ENCODE measurements at regions not wholly inside any gene's neighbourhood (a gene's known extent, or its start where the extent isn't known, plus 50 kb on each side); places are given as distances from the start of the nearest gene placed in this dataset.

DNA sequence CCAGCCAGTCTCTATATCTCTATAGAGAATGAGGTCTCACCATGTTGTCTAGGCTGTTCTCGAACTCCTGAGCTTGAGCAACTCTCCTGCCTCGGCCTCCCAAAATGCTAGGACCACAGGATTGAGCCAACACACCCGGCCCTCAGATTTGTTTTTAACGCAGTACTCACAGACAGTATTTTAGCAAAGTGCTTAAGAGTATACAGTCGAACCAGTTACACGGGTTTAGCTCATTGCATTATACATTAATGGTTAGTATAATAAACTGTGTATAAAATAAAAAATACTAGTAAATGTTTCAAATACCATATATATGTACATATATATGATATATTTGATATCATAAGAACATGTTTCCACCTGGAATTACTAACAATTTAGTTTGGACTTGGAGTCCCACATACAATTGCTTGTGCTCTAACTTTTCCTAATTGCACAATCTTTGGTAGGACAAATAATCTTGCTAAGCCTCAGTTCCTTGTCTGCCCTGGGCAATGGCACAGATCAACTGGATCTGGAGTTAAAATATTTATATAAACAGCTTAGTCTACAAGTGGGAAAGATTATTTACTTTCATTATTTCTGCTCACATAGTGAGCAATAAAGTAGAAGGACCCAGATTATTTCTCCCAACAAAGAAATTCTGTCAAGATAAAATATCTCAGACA, 508.9 kb upstream of the LRATD1 start:
- TF ChIP-seq SP1 (IDR thresholded peaks at IDR 0.05) (no peak), BHLHE40 (IDR thresholded peaks at IDR 0.05; ENCODE audit: borderline replicate concordance) (no peak), SUZ12 (IDR thresholded peaks at IDR 0.05) (no peak), FOXA1 (IDR thresholded peaks at IDR 0.05) (no peak), L3MBTL2 (conservative IDR thresholded peaks at IDR 0.05) (no peak), ARNT (IDR thresholded peaks at IDR 0.05) (no peak), ELF4 (IDR thresholded peaks at IDR 0.05) (no peak), FOXM1 (IDR thresholded peaks at IDR 0.05; ENCODE audit: borderline replicate concordance) (no peak), TARDBP (IDR thresholded peaks at IDR 0.05) (no peak), LEF1 (IDR thresholded peaks at IDR 0.05; ENCODE audit: borderline replicate concordance) (no peak), CTBP1 (IDR thresholded peaks at IDR 0.05; ENCODE audit: borderline replicate concordance) (no peak), FOXK2 (IDR thresholded peaks at IDR 0.05) (no peak), HDGF (IDR thresholded peaks at IDR 0.05; ENCODE audit: borderline replicate concordance) (no peak)

Data from HEK293T (cell line).